ENCODE measurements at regions not wholly inside any gene's neighbourhood (a gene's known extent, or its start where the extent isn't known, plus 50 kb on each side); places are given as distances from the start of the nearest gene placed in this dataset.

GRCh38 chr2:2732331-2733119 lies 401.4 kb upstream of the MYT1L start:
- Mint-ChIP-seq H3K27ac (no peak overlapping the region), H3K4me3 (no peak overlapping the region), H3K9me3 (no peaks in the 10 kb centered on the region), H3K4me1 (no peaks in the 10 kb centered on the region), H3K27me3 (ENCODE audit: low read depth) (peaks cover 23% of the 10 kb centered on the region), H3K36me3 (no peaks in the 10 kb centered on the region)
- no peak for DNase-seq (ENCODE audit: low spot score in 2 of 2, unreplicated experiment in 2 of 2)
- TF ChIP-seq CTCF (IDR thresholded peaks at IDR 0.05; ENCODE audit: unreplicated experiment), result no peak

GRCh38 chr2:2731816-2732284 lies 400.8 kb upstream of the MYT1L start:
- Mint-ChIP-seq H3K27me3 (ENCODE audit: low read depth) (peaks cover 20% of the 10 kb centered on the region), H3K27ac (no peak overlapping the region), H3K9me3 (no peaks in the 10 kb centered on the region), H3K4me1 (no peaks in the 10 kb centered on the region), H3K4me3 (no peak overlapping the region), H3K36me3 (no peaks in the 10 kb centered on the region)
- DNase-seq (ENCODE audit: low spot score in 2 of 2, unreplicated experiment in 2 of 2), result no peak
- no peak for TF ChIP-seq CTCF (IDR thresholded peaks at IDR 0.05; ENCODE audit: unreplicated experiment)

DNA sequence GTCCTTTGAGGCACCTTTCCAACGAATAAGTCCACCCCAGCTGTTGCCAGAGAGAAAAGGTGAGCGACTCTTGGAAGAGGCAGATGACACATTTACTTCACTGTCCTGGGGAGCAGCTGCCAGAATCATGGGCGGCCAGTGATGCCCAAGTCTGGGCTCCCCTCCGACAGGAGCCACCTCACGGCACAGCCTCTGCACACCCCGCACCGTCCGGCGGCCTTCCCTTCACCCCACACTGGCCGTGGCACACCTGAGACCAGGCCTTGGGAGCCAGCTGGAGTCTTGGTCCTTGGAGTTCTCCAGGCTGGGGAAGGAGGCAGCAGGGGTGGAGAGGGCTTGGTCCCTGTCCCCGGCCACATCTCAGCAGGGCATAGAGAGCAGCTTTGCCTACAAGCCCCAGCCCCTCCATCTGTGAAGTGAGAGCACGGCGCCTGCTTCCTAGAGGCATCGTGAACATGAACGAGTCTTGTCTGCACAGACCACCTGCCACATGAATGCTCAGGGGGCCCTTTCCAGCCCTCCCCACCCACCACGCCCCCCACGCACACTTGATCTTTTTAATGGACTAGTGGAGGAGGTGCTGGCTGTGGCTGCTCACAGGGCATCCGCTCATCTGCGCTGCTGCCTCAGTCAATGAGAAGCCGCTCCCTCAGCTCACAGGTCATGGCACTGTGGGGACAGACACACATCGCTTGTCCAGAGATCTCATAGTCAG lies 400.2 kb upstream of the MYT1L start:
- no peak for DNase-seq (ENCODE audit: low spot score in 2 of 2, unreplicated experiment in 2 of 2)
- Mint-ChIP-seq H3K9me3 (no peaks in the 10 kb centered on the region), H3K27me3 (ENCODE audit: low read depth) (peaks cover 25% of the 10 kb centered on the region), H3K4me3 (no peak overlapping the region), H3K27ac (no peak overlapping the region), H3K4me1 (no peaks in the 10 kb centered on the region), H3K36me3 (no peaks in the 10 kb centered on the region)
- TF ChIP-seq CTCF (IDR thresholded peaks at IDR 0.05; ENCODE audit: unreplicated experiment), result no peak

GRCh38 chr2:2730301-2730833 lies 399.3 kb upstream of the MYT1L start:
- peaks cover 21% of the 10 kb centered on the region for H3K27me3 Mint-ChIP-seq (ENCODE audit: low read depth)
- no peak overlapping the region for H3K27ac Mint-ChIP-seq
- H3K9me3 Mint-ChIP-seq, result no peaks in the 10 kb centered on the region
- no peak overlapping the region for H3K4me3 Mint-ChIP-seq
- DNase-seq (ENCODE audit: low spot score in 2 of 2, unreplicated experiment in 2 of 2), result no peak
- no peak for TF ChIP-seq CTCF (IDR thresholded peaks at IDR 0.05; ENCODE audit: unreplicated experiment)
- H3K36me3 Mint-ChIP-seq, result no peaks in the 10 kb centered on the region
- no peaks in the 10 kb centered on the region for H3K4me1 Mint-ChIP-seq

GRCh38 chr2:2729246-2729645 lies 398.2 kb upstream of the MYT1L start:
- no peak for DNase-seq (ENCODE audit: low spot score in 2 of 2, unreplicated experiment in 2 of 2)
- H3K4me3 Mint-ChIP-seq, result no peak overlapping the region
- peaks cover 11% of the 10 kb centered on the region for H3K27me3 Mint-ChIP-seq (ENCODE audit: low read depth)
- H3K4me1 Mint-ChIP-seq, result no peaks in the 10 kb centered on the region
- H3K36me3 Mint-ChIP-seq, result no peaks in the 10 kb centered on the region
- no peak for TF ChIP-seq CTCF (IDR thresholded peaks at IDR 0.05; ENCODE audit: unreplicated experiment)
- H3K27ac Mint-ChIP-seq, result no peak overlapping the region
- no peaks in the 10 kb centered on the region for H3K9me3 Mint-ChIP-seq

Measured in mesothelial cell of epicardium (in vitro differentiated cells).